Dedifferentiated amniotic fluid mesenchymal stem cell (primary cell): ENCODE measurements at regions not wholly inside any gene's neighbourhood (a gene's known extent, or its start where the extent isn't known, plus 50 kb on each side); places are given as distances from the start of the nearest gene placed in this dataset.

Experiments
- DNase-seq: peaks from one replicate; pipeline ENCODE4 v3.0.0-alpha.2; 2016; ENCODE audit errors: extremely low spot score

- no peak for DNase-seq
These were observed 226.8 kb downstream of the C6orf118 start for GRCh38 chr6:165082636-165083035.

GRCh38 chr6:165081944-165082532 lies 227.4 kb downstream of the C6orf118 start:
- DNase-seq, result no peak

- no peak for DNase-seq
These were observed 231.5 kb downstream of the C6orf118 start for GRCh38 chr6:165077876-165078275.

GRCh38 chr6:165071906-165072305 lies 237.5 kb downstream of the C6orf118 start:
- no peak for DNase-seq

- no peak for DNase-seq
These were observed 248.7 kb downstream of the C6orf118 start for GRCh38 chr6:165060720-165061119.

GRCh38 chr6:165059032-165059431 lies 250.4 kb downstream of the C6orf118 start:
- DNase-seq, result no peak

GRCh38 chr6:165056292-165056691 lies 253.1 kb downstream of the C6orf118 start:
- DNase-seq, result no peak

- DNase-seq, result no peak
These were observed 254.2 kb downstream of the C6orf118 start for GRCh38 chr6:165055231-165055630.

GRCh38 chr6:165052561-165053480 lies 256.6 kb downstream of the C6orf118 start:
- no peak for DNase-seq

GRCh38 chr6:165049362-165049761 lies 260.0 kb downstream of the C6orf118 start:
- DNase-seq, result no peak

- DNase-seq, result no peak
These were observed 261.5 kb downstream of the C6orf118 start for GRCh38 chr6:165047952-165048351.

GRCh38 chr6:165045631-165046030 lies 263.8 kb downstream of the C6orf118 start:
- no peak for DNase-seq

GRCh38 chr6:165042912-165043311 lies 266.5 kb downstream of the C6orf118 start:
- no peak for DNase-seq

- DNase-seq, result no peak
These were observed 269.0 kb downstream of the C6orf118 start for GRCh38 chr6:165040440-165040839.

GRCh38 chr6:165034271-165034741 lies 275.1 kb downstream of the C6orf118 start:
- no peak for DNase-seq

- DNase-seq, result no peak
These were observed 277.9 kb downstream of the C6orf118 start for GRCh38 chr6:165031502-165031901.

GRCh38 chr6:165025040-165025439 lies 284.4 kb downstream of the C6orf118 start:
- DNase-seq, result no peak

GRCh38 chr6:165019681-165020080 lies 289.7 kb downstream of the C6orf118 start:
- DNase-seq, result no peak

GRCh38 chr6:165015676-165016075 lies 293.7 kb downstream of the C6orf118 start:
- no peak for DNase-seq

GRCh38 chr6:165013701-165014100 lies 295.7 kb downstream of the C6orf118 start:
- DNase-seq, result no peak

- no peak for DNase-seq
These were observed 297.2 kb downstream of the C6orf118 start for GRCh38 chr6:165012183-165012582.

- DNase-seq, result no peak
These were observed 298.6 kb downstream of the C6orf118 start for GRCh38 chr6:165010556-165011535.
